PC-3 (cell line): ENCODE measurements at regions not wholly inside any gene's neighbourhood (a gene's known extent, or its start where the extent isn't known, plus 50 kb on each side); places are given as distances from the start of the nearest gene placed in this dataset.

Experiments
- EZH2 ChIP-seq: fragments of 300-600 bp; sonication (generic); IDR thresholded peaks from one replicate; pipeline ENCODE4 v1.6.1; 2017; ENCODE audit warnings: antibody characterized with exemption, mild to moderate bottlenecking, low read length; ENCODE audit not compliant: unreplicated experiment
- EZH2phosphoT487 ChIP-seq: fragments of 300-600 bp; sonication (generic); IDR thresholded peaks from 2 replicates; pipeline ENCODE4 v1.6.1; 2018; ENCODE audit warnings: mild to moderate bottlenecking, antibody characterized with exemption, low read length, borderline replicate concordance
- TF ChIP-seq, protein P1 (sequence below): fragments of 300-600 bp; sonication (generic); conservative IDR thresholded peaks from 2 replicates; pipeline ENCODE4 v1.5.1; 2017; ENCODE audit warnings: antibody characterized with exemption, low read depth, mild to moderate bottlenecking, low read length

DNA sequence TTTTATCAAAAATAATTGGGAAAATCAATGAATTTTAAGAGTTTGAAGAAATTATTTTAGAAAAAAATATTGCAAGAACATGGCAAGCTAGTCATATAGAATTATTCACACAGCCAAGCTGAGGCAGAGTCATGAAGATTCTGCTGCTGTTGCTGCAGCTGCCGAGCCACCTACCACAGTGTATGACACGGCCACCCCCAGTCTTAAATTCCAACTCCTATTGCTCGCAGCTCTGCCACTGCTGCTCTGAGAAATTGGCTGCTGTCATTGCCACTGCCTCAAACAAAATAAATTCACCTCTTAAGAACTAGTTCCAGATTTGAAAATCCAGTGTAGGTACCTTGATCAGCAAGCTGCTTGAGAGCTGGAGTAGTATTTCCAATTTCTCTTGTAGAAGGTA is 1318.8 kb upstream of the ACO1 start:
- TF ChIP-seq EZH2, result no peak
- TF ChIP-seq, protein P1, sequence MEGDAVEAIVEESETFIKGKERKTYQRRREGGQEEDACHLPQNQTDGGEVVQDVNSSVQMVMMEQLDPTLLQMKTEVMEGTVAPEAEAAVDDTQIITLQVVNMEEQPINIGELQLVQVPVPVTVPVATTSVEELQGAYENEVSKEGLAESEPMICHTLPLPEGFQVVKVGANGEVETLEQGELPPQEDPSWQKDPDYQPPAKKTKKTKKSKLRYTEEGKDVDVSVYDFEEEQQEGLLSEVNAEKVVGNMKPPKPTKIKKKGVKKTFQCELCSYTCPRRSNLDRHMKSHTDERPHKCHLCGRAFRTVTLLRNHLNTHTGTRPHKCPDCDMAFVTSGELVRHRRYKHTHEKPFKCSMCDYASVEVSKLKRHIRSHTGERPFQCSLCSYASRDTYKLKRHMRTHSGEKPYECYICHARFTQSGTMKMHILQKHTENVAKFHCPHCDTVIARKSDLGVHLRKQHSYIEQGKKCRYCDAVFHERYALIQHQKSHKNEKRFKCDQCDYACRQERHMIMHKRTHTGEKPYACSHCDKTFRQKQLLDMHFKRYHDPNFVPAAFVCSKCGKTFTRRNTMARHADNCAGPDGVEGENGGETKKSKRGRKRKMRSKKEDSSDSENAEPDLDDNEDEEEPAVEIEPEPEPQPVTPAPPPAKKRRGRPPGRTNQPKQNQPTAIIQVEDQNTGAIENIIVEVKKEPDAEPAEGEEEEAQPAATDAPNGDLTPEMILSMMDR, result no peak
- TF ChIP-seq EZH2phosphoT487, result no peak
